NT2/D1 (cell line): ENCODE measurements at regions not wholly inside any gene's neighbourhood (a gene's known extent, or its start where the extent isn't known, plus 50 kb on each side); places are given as distances from the start of the nearest gene placed in this dataset.

ENCODE experiments used
- YY1 ChIP-seq: IDR thresholded peaks from 2 replicates; pipeline ENCODE4 v1.6.1; 2011; ENCODE audit not compliant: insufficient read length, insufficient read depth
- ZNF274 ChIP-seq: IDR thresholded peaks from 2 replicates; pipeline ENCODE4 v1.6.1; 2011; ENCODE audit warnings: mild to moderate bottlenecking, low read depth, low read length

- no peak for TF ChIP-seq YY1
- no peak for TF ChIP-seq ZNF274
Measured at GRCh38 chr5:87774804-87775203, 362.1 kb upstream of the CCNH start.
